Neural cell (in vitro differentiated cells): ENCODE measurements at regions not wholly inside any gene's neighbourhood (a gene's known extent, or its start where the extent isn't known, plus 50 kb on each side); places are given as distances from the start of the nearest gene placed in this dataset.

Experiments used
- H2AFZ ChIP-seq: fragments of 200-600, 300-800 bp; sonication (generic), shearing (Covaris generic); 2 replicates; pipeline ENCODE4 v1.6.0; 2014; ENCODE audit warnings: low read depth, mild to moderate bottlenecking, antibody characterized with exemption, low read length, moderate library complexity
- H3F3A ChIP-seq: fragments of 200-600 bp; shearing (Covaris generic); 2 replicates; pipeline ENCODE4 v1.6.1; 2016; ENCODE audit warnings: mild to moderate bottlenecking, moderate library complexity, mixed read lengths, antibody characterized with exemption, low read length; ENCODE audit not compliant: insufficient read depth, poor library complexity, severe bottlenecking
- H3K27ac ChIP-seq: fragments of 200-600, 300-800 bp; sonication (generic), shearing (Covaris generic); 2 replicates; pipeline ENCODE4 v1.5.1; 2014; ENCODE audit warnings: mild to moderate bottlenecking, low read length, moderate library complexity
- H3K27me3 ChIP-seq: fragments of 300-800, 200-600 bp; sonication (generic), shearing (Covaris generic); 2 replicates; pipeline ENCODE4 v1.6.0; 2014; ENCODE audit warnings: mild to moderate bottlenecking, low read depth, low read length, moderate library complexity; ENCODE audit not compliant: insufficient read depth
- H3K36me3 ChIP-seq: fragments of 300-800, 200-600 bp; sonication (generic), shearing (Covaris generic); 2 replicates; pipeline ENCODE4 v1.5.1; 2014; ENCODE audit warnings: mild to moderate bottlenecking, antibody characterized with exemption, low read length, moderate library complexity; ENCODE audit not compliant: insufficient read depth
- H3K4me2 ChIP-seq: fragments of 300-800, 200-600 bp; sonication (generic), shearing (Covaris generic); 2 replicates; pipeline ENCODE4 v1.6.0; 2014; ENCODE audit warnings: mild to moderate bottlenecking, low read length
- H3K4me3 ChIP-seq: fragments of 300-800, 200-600 bp; sonication (generic), shearing (Covaris generic); 2 replicates; pipeline ENCODE4 v1.5.1; 2014; ENCODE audit warnings: mild to moderate bottlenecking, low read length, moderate library complexity
- H3K79me2 ChIP-seq: fragments of 200-600 bp; shearing (Covaris generic); replicated peaks from 2 replicates; pipeline ENCODE4 v1.6.0; 2014; ENCODE audit warnings: mild to moderate bottlenecking, low read length, moderate library complexity; ENCODE audit not compliant: insufficient read depth
- H3K9ac ChIP-seq: fragments of 300-800, 200-600 bp; sonication (generic), shearing (Covaris generic); 2 replicates; pipeline ENCODE4 v1.6.1; 2016; ENCODE audit warnings: mild to moderate bottlenecking, low read length, mixed read lengths
- H3K9me2 ChIP-seq: fragments of 200-600 bp; shearing (Covaris generic); 2 replicates; pipeline ENCODE4 v1.6.1; 2016; ENCODE audit warnings: mild to moderate bottlenecking, low read length, mixed read lengths; ENCODE audit not compliant: insufficient read depth
- H3K9me3 ChIP-seq: fragments of 200-600, 300-800 bp; sonication (generic), shearing (Covaris generic); 2 replicates; pipeline ENCODE4 v1.6.1; 2016; ENCODE audit warnings: mild to moderate bottlenecking, mixed run types, low read length, moderate library complexity, mixed read lengths
- H4K20me1 ChIP-seq: fragments of 200-600 bp; shearing (Covaris generic); 2 replicates; pipeline ENCODE4 v1.6.1; 2016; ENCODE audit warnings: mild to moderate bottlenecking, mixed run types; ENCODE audit not compliant: insufficient read depth
- CTCF ChIP-seq: fragments of 450-650 bp; IDR thresholded peaks from 2 replicates; pipeline ENCODE4 v1.5.1; 2014; ENCODE audit warnings: antibody characterized with exemption, mild to moderate bottlenecking, moderate library complexity; ENCODE audit not compliant: poor library complexity, severe bottlenecking
- EP300 ChIP-seq: fragments of 450-650 bp; conservative IDR thresholded peaks from 2 replicates; pipeline ENCODE4 v1.6.1; 2014; ENCODE audit warnings: antibody characterized with exemption, mild to moderate bottlenecking, moderate library complexity; ENCODE audit not compliant: poor library complexity, severe bottlenecking
- EZH2 ChIP-seq: fragments of 200-600, 300-800 bp; shearing (Covaris generic), sonication (generic); IDR thresholded peaks from 2 replicates; pipeline ENCODE4 v1.6.1; 2014; ENCODE audit warnings: antibody characterized with exemption, low read length, borderline replicate concordance, mild to moderate bottlenecking; ENCODE audit not compliant: insufficient read depth, poor library complexity, severe bottlenecking
- MXI1 ChIP-seq: fragments of 450-650 bp; conservative IDR thresholded peaks from 2 replicates; pipeline ENCODE4 v1.6.1; 2014; ENCODE audit warnings: antibody characterized with exemption, mild to moderate bottlenecking; ENCODE audit not compliant: poor library complexity, severe bottlenecking
- POLR2AphosphoS5 ChIP-seq: IDR thresholded peaks from 2 replicates; pipeline ENCODE4 v1.6.1; 2012
- RAD21 ChIP-seq: fragments of 450-650 bp; conservative IDR thresholded peaks from 2 replicates; pipeline ENCODE4 v1.6.1; 2014; ENCODE audit warnings: antibody characterized with exemption, mild to moderate bottlenecking, moderate library complexity
- REST ChIP-seq: IDR thresholded peaks from 2 replicates; pipeline ENCODE4 v1.6.1; 2012; ENCODE audit warnings: borderline replicate concordance
- SMC3 ChIP-seq: fragments of 450-650 bp; conservative IDR thresholded peaks from 2 replicates; pipeline ENCODE4 v1.6.1; 2014; ENCODE audit warnings: antibody characterized with exemption, mild to moderate bottlenecking, moderate library complexity; ENCODE audit not compliant: poor library complexity
- TAF1 ChIP-seq: IDR thresholded peaks from 2 replicates; pipeline ENCODE4 v1.6.1; 2012; ENCODE audit warnings: low read depth

GRCh38 chr3:162742159-162742717 is 1245.6 kb downstream of the OTOL1 start:
- Histone ChIP-seq H3K9me2 (no peaks in the 10 kb centered on the region), H3K4me2 (no peak overlapping the region), H4K20me1 (no peaks in the 10 kb centered on the region), H2AFZ (no peak overlapping the region), H3K79me2 (no peaks in the 10 kb centered on the region), H3K9ac (no peak overlapping the region), H3F3A (no peaks in the 10 kb centered on the region), H3K4me3 (no peak overlapping the region), H3K9me3 (no peaks in the 10 kb centered on the region), H3K27ac (no peak overlapping the region), H3K27me3 (no peaks in the 10 kb centered on the region), H3K36me3 (no peaks in the 10 kb centered on the region)
- no peak for TF ChIP-seq TAF1
- no peak for TF ChIP-seq SMC3

- Histone ChIP-seq H3K9me3 (no peaks in the 10 kb centered on the region), H2AFZ (no peak overlapping the region), H3K36me3 (no peaks in the 10 kb centered on the region), H3K4me3 (no peak overlapping the region), H3K4me2 (no peak overlapping the region), H3K27me3 (no peaks in the 10 kb centered on the region), H3K27ac (no peak overlapping the region), H3K79me2 (no peaks in the 10 kb centered on the region), H3K9me2 (no peaks in the 10 kb centered on the region), H3K9ac (no peak overlapping the region), H4K20me1 (no peaks in the 10 kb centered on the region), H3F3A (no peaks in the 10 kb centered on the region)
- TF ChIP-seq CTCF = no peak
- TF ChIP-seq TAF1 = no peak
- TF ChIP-seq REST = no peak
- no peak for TF ChIP-seq EZH2
- TF ChIP-seq MXI1 = no peak
- TF ChIP-seq EP300 = no peak
- no peak for TF ChIP-seq POLR2AphosphoS5
- TF ChIP-seq RAD21 = no peak
- no peak for TF ChIP-seq SMC3
Observed at GRCh38 chr3:162743091-162743490, 1246.5 kb downstream of the OTOL1 start.

GRCh38 chr3:162760789-162761188 is 1264.2 kb downstream of the OTOL1 start:
- no peaks in the 10 kb centered on the region for H3K36me3 ChIP-seq
- H2AFZ ChIP-seq = no peak overlapping the region
- H3K9me3 ChIP-seq = no peaks in the 10 kb centered on the region

More at GRCh38 chr3:162760789-162761188, 1264.2 kb downstream of the OTOL1 start:
- Histone ChIP-seq H3K27ac (no peak overlapping the region), H3K9ac (no peak overlapping the region), H3K79me2 (no peaks in the 10 kb centered on the region), H3K9me2 (no peaks in the 10 kb centered on the region), H3K4me2 (no peak overlapping the region), H3K27me3 (no peaks in the 10 kb centered on the region), H3K4me3 (no peak overlapping the region), H3F3A (no peaks in the 10 kb centered on the region), H4K20me1 (no peaks in the 10 kb centered on the region)
- no peak for TF ChIP-seq MXI1
- TF ChIP-seq TAF1 = no peak
- TF ChIP-seq POLR2AphosphoS5 = no peak
- TF ChIP-seq EP300 = no peak
- no peak for TF ChIP-seq REST
- no peak for TF ChIP-seq CTCF
- TF ChIP-seq EZH2 = no peak
- TF ChIP-seq RAD21 = no peak
- TF ChIP-seq SMC3 = no peak
